Esophagus muscularis mucosa (tissue), 4 donors: ENCODE measurements at regions not wholly inside any gene's neighbourhood (a gene's known extent, or its start where the extent isn't known, plus 50 kb on each side); places are given as distances from the start of the nearest gene placed in this dataset.

Source experiments
- EP300 ChIP-seq: sonication (generic); formaldehyde crosslinking; IDR thresholded peaks from one replicate; pipeline ENCODE4 v1.6.1; 2017; ENCODE audit warnings: antibody characterized with exemption
- POLR2A ChIP-seq: fragments of 450-650 bp; IDR thresholded peaks from one replicate; pipeline ENCODE4 v1.6.1; 2017; ENCODE audit warnings: antibody characterized with exemption, moderate library complexity, mild to moderate bottlenecking, low read depth
- POLR2AphosphoS5 ChIP-seq, 2 donors: sonication (generic); formaldehyde crosslinking; IDR thresholded peaks; one replicate each; pipeline ENCODE4 v1.6.1; 2017; ENCODE audit warnings: antibody characterized with exemption in 2 of 2
- TF ChIP-seq, protein P1 (sequence below), 3 experiments: fragments of 200-600 bp in 2 of 3; fragments of 450-650 bp in 1 of 3; sonication (generic) in 2 of 3; IDR thresholded peaks; one replicate each; pipeline ENCODE4 v1.5.1; 2017 to 2019; ENCODE audit warnings: antibody characterized with exemption in 3 of 3, mild to moderate bottlenecking in 2 of 3, moderate library complexity in 1 of 3

DNA sequence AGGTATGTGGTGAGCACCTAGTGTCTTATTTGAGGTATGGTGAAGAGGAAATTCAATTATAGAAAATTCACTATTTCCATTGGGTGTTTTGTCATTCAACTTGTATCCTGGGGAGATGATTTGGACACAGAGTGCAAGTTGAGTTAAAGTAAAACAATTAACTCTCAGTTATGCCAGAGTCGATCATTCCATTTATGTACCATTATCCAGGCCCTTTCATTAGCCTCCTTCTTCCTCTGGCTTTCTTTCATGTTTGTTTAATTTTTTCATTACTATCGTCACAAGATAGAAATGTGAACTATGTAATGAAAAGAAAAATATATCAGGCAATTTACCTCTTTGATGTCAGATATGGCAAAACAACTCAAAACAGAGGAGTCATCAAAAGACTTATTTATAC is 1347.2 kb upstream of the NUDT12 start:
- TF ChIP-seq EP300 (no peak), POLR2AphosphoS5 (IDR thresholded peaks at IDR 0.05) (no peak), POLR2A (no peak)
- TF ChIP-seq, protein P1, sequence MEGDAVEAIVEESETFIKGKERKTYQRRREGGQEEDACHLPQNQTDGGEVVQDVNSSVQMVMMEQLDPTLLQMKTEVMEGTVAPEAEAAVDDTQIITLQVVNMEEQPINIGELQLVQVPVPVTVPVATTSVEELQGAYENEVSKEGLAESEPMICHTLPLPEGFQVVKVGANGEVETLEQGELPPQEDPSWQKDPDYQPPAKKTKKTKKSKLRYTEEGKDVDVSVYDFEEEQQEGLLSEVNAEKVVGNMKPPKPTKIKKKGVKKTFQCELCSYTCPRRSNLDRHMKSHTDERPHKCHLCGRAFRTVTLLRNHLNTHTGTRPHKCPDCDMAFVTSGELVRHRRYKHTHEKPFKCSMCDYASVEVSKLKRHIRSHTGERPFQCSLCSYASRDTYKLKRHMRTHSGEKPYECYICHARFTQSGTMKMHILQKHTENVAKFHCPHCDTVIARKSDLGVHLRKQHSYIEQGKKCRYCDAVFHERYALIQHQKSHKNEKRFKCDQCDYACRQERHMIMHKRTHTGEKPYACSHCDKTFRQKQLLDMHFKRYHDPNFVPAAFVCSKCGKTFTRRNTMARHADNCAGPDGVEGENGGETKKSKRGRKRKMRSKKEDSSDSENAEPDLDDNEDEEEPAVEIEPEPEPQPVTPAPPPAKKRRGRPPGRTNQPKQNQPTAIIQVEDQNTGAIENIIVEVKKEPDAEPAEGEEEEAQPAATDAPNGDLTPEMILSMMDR (IDR thresholded peaks at IDR 0.05), result no peak
